ENCODE measurements at regions not wholly inside any gene's neighbourhood (a gene's known extent, or its start where the extent isn't known, plus 50 kb on each side); places are given as distances from the start of the nearest gene placed in this dataset.
A peak's percentile ranks its signal among the peaks of the same experiment; 100 is the strongest.

- DNase-seq (ENCODE audit: low spot score), result no peak
- H3K4me1 ChIP-seq (ENCODE audit: insufficient read depth, low read length), result no peaks in the 10 kb centered on the region
- ChIA-PET CTCF (ENCODE audit: low intra/inter-chr PET ratio, low total read pairs) (no interaction called here), POLR2A (no interaction called here)
- H3K36me3 ChIP-seq (replicated peaks in 1 of 2; ENCODE audit: control insufficient read depth in 1 of 2, insufficient read depth in 2 of 2, low read length in 2 of 2), result no peaks in the 10 kb centered on the region
- H3K27me3 ChIP-seq (ENCODE audit: control insufficient read depth in 1 of 2, insufficient read depth in 2 of 2, low read length in 2 of 2), result 0 out of 5 replicates have a peak, but pooled peaks cover 0 to 4% of the 10 kb centered on the region in 2 experiments
- no peak for TF ChIP-seq CC2D1A (CRISPR knock-in tag; IDR thresholded peaks at IDR 0.05)
- no peak for TF ChIP-seq TARDBP (CRISPR knock-in tag; IDR thresholded peaks at IDR 0.05)
- no peak for TF ChIP-seq ZKSCAN1 (IDR thresholded peaks at IDR 0.05; ENCODE audit: low read length)
- no peak for TF ChIP-seq NFRKB (IDR thresholded peaks at IDR 0.05)
- TF ChIP-seq FLYWCH1 (CRISPR knock-in tag; IDR thresholded peaks at IDR 0.05), result no peak
- TF ChIP-seq ZBTB2 (CRISPR knock-in tag; IDR thresholded peaks at IDR 0.05; ENCODE audit: low read depth), result no peak
- no peak for TF ChIP-seq ZNF335 (CRISPR knock-in tag; IDR thresholded peaks at IDR 0.05)
- TF ChIP-seq RBM22 (optimal IDR thresholded peaks at IDR 0.05; ENCODE audit: low read length), result no peak
- no peak overlapping the region for H2AFZ ChIP-seq (ENCODE audit: low read length)
- H3K9ac ChIP-seq (ENCODE audit: insufficient read depth, low read depth, low read length), result no peak overlapping the region
- 28% methylated on average over 7 of the region's 7 CpGs for WGBS (ENCODE audit: low lambda C conversion rate)
- no peaks in the 10 kb centered on the region for H4K20me1 ChIP-seq (ENCODE audit: insufficient read depth, low read length)
- no peak overlapping the region for H3K4me2 ChIP-seq (ENCODE audit: low read depth, low read length)
- ATAC-seq, result peak; percentile 73
- H3K9me3 ChIP-seq (ENCODE audit: low read length), result no peaks in the 10 kb centered on the region
- intact Hi-C loops (cut with micrococcal nuclease; ENCODE audit: unreplicated experiment), result no loop called here
- no peak for FAIRE-seq
- H3K4me3 ChIP-seq (replicated peaks in 1 of 3; ENCODE audit: insufficient read depth in 1 of 3, low read depth in 2 of 3, low read length in 3 of 3), result no peak overlapping the region
- in situ Hi-C loops (cut with HindIII; ENCODE audit: extremely low pct_ligation_motif_present, low pct_unique_long_range_greater_than_20kb), result no loop called here
- H3K79me2 ChIP-seq (ENCODE audit: insufficient read depth, low read length), result no peaks in the 10 kb centered on the region
- BruUV-seq (replicated peaks), result no TSS peak
- no peak overlapping the region for H3K27ac ChIP-seq (ENCODE audit: extremely low read length, insufficient read depth, low read length)
Measured at GRCh38 chr12:94712815-94713515, 62.6 kb upstream of the TMCC3 start.

DNA sequence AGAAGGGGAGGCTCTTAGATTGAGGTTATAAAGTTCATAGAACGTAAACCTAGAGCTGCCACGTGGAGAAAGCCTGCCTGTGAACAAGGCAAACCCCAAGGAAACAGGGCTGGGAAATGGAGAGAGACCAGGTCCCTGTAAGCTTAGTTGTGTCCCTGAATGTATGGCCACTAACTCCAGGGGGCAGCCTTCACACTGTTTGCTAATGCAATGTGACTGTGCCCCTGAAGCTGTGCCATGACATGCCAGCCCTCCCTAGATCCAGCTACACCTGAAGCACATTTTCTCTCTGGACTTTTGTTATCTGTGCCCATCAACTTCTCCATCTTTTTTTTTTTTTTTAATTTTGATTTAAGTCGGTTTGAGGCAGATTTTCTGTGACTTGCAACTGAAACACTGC, 60.6 kb upstream of the TMCC3 start:
- Histone ChIP-seq H4K20me1 (ENCODE audit: insufficient read depth, low read length) (no peaks in the 10 kb centered on the region), H3K4me3 (replicated peaks in 1 of 3; ENCODE audit: insufficient read depth in 1 of 3, low read depth in 2 of 3, low read length in 3 of 3) (no peak overlapping the region), H3K4me2 (ENCODE audit: low read depth, low read length) (no peak overlapping the region), H2AFZ (ENCODE audit: low read length) (no peak overlapping the region), H3K27ac (ENCODE audit: extremely low read length, insufficient read depth, low read length) (no peak overlapping the region), H3K9me3 (ENCODE audit: low read length) (no peaks in the 10 kb centered on the region), H3K36me3 (replicated peaks in 1 of 2; ENCODE audit: control insufficient read depth in 1 of 2, insufficient read depth in 2 of 2, low read length in 2 of 2) (no peaks in the 10 kb centered on the region), H3K27me3 (ENCODE audit: control insufficient read depth in 1 of 2, insufficient read depth in 2 of 2, low read length in 2 of 2) (no peaks in the 10 kb centered on the region), H3K79me2 (ENCODE audit: insufficient read depth, low read length) (no peaks in the 10 kb centered on the region), H3K4me1 (ENCODE audit: insufficient read depth, low read length) (no peaks in the 10 kb centered on the region), H3K9ac (ENCODE audit: insufficient read depth, low read depth, low read length) (no peak overlapping the region)
- peak; percentile 90 for ATAC-seq
- no TSS peak for BruUV-seq (replicated peaks)
- CTCF ChIA-PET (ENCODE audit: low intra/inter-chr PET ratio, low total read pairs), result interaction anchor here (1.0 kb wide), 1 partner anchor 823 kb away, joined by 3 read pairs; no protein-coding TSS in a partner anchor
- POLR2A ChIA-PET, result no interaction called here
- WGBS (ENCODE audit: low lambda C conversion rate), result 5% methylated on average over 3 of the region's 3 CpGs
- FAIRE-seq, result no peak
- intact Hi-C loops (cut with micrococcal nuclease; ENCODE audit: unreplicated experiment) (no loop called here), in situ Hi-C loops (cut with HindIII; ENCODE audit: extremely low pct_ligation_motif_present, low pct_unique_long_range_greater_than_20kb) (no loop called here)
- DNase-seq (ENCODE audit: low spot score), result peak; percentile 32
- TF ChIP-seq RBAK (CRISPR knock-in tag; IDR thresholded peaks at IDR 0.05), result no peak
- TF ChIP-seq ZNF281 (CRISPR knock-in tag; IDR thresholded peaks at IDR 0.05; ENCODE audit: borderline replicate concordance), result no peak
- TF ChIP-seq ZNF329 (CRISPR knock-in tag; IDR thresholded peaks at IDR 0.05; ENCODE audit: low read depth), result peak; percentile 60; the same call in 1 of the 2 replicates
- TF ChIP-seq ZBTB42 (CRISPR knock-in tag; IDR thresholded peaks at IDR 0.05), result no peak
- TF ChIP-seq, protein P1, sequence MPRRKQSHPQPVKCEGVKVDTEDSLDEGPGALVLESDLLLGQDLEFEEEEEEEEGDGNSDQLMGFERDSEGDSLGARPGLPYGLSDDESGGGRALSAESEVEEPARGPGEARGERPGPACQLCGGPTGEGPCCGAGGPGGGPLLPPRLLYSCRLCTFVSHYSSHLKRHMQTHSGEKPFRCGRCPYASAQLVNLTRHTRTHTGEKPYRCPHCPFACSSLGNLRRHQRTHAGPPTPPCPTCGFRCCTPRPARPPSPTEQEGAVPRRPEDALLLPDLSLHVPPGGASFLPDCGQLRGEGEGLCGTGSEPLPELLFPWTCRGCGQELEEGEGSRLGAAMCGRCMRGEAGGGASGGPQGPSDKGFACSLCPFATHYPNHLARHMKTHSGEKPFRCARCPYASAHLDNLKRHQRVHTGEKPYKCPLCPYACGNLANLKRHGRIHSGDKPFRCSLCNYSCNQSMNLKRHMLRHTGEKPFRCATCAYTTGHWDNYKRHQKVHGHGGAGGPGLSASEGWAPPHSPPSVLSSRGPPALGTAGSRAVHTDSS (CRISPR knock-in tag; conservative IDR thresholded peaks at IDR 0.05), result no peak
- no peak for TF ChIP-seq YEATS2 (CRISPR knock-in tag; IDR thresholded peaks at IDR 0.05; ENCODE audit: borderline replicate concordance)
